HUDEP-2 (cell line): ENCODE measurements at regions not wholly inside any gene's neighbourhood (a gene's known extent, or its start where the extent isn't known, plus 50 kb on each side); places are given as distances from the start of the nearest gene placed in this dataset.

Source experiments
- DNase-seq, 76 experiments: peaks; one replicate each; lab custom pipeline; 2025; ENCODE audit not compliant: unreplicated experiment in 76 of 76; lab: John Stamatoyannopoulos, UW

GRCh38 chr3:25125201-25125600 is 302.9 kb upstream of the RARB start:
- no peak for DNase-seq

GRCh38 chr3:25128735-25129134 is 299.3 kb upstream of the RARB start:
- no peak for DNase-seq

GRCh38 chr3:25130724-25131520 is 297.1 kb upstream of the RARB start:
- DNase-seq = no peak

GRCh38 chr3:25133588-25133987 is 294.5 kb upstream of the RARB start:
- DNase-seq = no peak

- no peak for DNase-seq
Observed at GRCh38 chr3:25137606-25138005, 290.5 kb upstream of the RARB start.

GRCh38 chr3:25139267-25139666 is 288.8 kb upstream of the RARB start:
- DNase-seq = no peak

DNA sequence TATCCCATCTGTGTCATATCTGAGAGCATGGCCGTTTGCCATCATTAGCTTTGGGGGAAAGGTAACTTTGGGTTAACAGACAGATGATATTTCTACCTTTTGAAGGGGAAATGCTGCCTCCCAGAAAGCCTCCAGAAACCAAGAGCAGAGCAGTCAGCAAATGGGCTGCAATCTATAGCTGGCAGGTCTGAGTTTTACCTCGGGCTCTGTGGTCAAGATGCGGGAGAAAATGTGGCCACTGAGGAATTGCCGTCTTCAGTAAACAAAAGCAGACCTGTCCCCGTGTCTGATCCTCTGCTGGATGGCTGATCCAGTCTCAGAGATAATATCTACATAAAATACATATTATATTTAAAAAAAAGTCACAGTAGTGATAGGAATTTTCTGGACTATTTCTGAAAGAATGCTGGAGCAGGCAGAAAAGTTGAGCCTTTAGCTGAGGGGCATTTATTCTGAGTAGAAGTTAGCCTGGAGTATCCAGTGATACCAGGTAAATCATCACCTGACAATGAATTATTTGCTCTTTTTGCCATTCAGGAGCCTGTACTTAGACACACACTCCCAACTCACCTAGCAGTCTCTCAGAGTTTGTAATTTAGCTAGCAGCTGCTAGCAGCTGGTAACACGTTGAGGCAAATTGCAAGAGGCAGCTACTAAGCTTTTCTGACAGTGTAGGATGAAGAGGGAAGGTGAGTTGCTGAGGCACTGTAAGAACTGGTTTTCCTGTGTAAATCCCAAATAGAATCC is 285.3 kb upstream of the RARB start:
- DNase-seq = no peak

- no peak for DNase-seq
Observed at GRCh38 chr3:25143356-25144025, 284.6 kb upstream of the RARB start.

GRCh38 chr3:25144430-25144829 is 283.6 kb upstream of the RARB start:
- DNase-seq = no peak

- DNase-seq = no peak
Observed at GRCh38 chr3:25145176-25145575, 282.9 kb upstream of the RARB start.

DNA sequence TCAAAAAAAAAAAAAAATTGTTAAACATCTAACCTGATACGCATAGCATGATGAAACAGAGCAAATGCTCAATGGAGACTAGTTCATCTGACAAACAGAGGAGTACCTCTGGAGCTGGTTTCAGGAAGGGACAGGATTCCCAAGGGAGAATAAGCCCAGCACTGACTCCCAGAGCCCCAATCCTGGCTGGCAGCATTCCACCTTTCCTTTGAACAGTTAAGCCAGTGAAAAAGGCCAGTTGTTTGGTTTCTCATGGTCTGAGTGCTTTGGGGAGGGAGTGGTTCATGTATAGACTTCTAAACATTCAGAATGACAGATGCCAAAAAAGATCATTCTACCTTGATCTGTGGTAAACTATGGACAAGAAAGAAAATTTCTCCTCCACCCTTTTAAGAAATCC is 277.9 kb upstream of the RARB start:
- no peak for DNase-seq

GRCh38 chr3:25151281-25151902 is 276.7 kb upstream of the RARB start:
- no peak for DNase-seq

DNA sequence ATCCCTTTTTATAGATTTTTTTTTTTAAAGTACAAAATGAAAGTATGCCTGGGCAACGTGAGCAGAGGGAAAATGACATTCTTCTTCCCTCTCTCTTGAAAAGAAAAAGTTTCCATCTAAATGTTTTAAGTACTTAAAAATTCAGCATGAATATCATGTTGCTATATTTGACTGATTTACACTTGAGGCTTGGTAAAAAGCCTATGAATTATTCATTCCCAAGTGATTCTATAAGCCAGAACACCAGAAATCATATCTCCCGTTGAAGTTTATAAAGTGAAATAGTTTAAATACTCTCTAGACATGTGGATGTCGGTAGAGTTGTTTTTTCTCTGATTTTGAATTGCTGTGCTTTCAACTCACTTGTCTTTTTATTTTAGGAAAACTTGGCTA is 276.2 kb upstream of the RARB start:
- no peak for DNase-seq

DNA sequence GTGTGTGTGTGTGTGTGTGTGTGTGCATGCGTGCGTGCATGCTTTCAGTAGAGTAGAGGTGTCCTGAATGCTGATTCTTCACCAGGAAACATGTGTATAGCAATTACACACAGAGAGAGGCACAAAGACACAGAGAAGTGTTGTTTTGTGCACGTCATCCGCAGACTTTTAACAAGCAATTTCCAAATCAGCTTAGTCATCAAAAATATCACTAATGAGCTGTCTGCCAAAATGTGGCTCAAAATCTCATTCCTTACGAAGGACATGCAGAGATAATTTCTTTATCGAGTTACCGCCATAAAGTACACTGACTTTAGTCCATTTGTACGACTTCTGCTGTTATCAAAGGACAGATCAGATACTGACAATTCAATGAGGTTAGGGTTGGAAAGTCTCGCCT is 274.9 kb upstream of the RARB start:
- no peak for DNase-seq

GRCh38 chr3:25153561-25153960 is 274.5 kb upstream of the RARB start:
- DNase-seq = no peak

GRCh38 chr3:25155652-25156471 is 272.2 kb upstream of the RARB start:
- DNase-seq = no peak

GRCh38 chr3:25156626-25157025 is 271.4 kb upstream of the RARB start:
- no peak for DNase-seq

DNA sequence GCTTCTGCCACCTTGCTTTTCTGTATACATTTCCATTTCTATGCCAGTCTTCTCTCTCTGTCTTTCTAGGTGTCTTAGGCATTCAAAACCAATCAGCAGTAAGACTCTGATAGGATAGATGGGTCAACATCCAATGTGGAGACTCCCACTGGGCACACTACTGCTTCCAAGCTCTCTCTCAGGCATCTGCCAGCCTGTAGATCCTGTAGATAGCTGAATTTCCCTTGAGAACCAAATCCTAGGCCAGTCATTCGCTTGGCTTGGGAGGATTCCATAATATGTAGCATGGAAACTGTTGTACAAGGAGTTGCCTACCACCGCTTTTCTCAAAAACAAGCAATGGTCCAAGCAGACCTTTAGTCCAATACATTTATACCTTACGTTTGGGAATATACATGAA is 262.8 kb upstream of the RARB start:
- DNase-seq = no peak

DNA sequence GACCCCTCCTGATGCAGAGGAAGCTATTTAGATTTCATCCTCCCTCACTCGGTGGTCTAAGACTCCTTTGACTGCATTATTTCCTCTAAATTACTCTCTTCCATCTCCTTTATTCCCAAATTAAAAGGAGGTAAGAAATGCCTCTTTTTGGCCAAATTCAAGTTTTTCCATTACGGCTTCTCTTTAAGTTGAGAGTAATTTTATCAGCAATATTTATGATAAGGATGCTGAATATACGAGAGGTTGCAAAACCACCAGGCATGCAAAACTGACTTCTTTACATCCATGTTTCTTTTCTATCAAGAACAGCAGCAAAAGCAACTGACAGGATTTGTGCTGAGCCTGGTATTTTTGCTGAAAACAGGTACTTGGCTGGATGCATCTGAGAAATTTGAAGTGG is 262.0 kb upstream of the RARB start:
- DNase-seq = no peak

GRCh38 chr3:25169151-25169550 is 258.9 kb upstream of the RARB start:
- no peak for DNase-seq
